LNCaP clone FGC (cell line): ENCODE measurements at regions not wholly inside any gene's neighbourhood (a gene's known extent, or its start where the extent isn't known, plus 50 kb on each side); places are given as distances from the start of the nearest gene placed in this dataset.

Source experiments
- DNase-seq: peaks from one replicate; pipeline ENCODE4 v3.0.0-alpha.2; 2011; ENCODE audit warnings: low read depth
- H3K4me3 ChIP-seq: 2 replicates; pipeline ENCODE4 v1.5.1; 2011; ENCODE audit warnings: mild to moderate bottlenecking, low read depth, low read length, control low read depth
- CTCF ChIP-seq: IDR thresholded peaks from 2 replicates; pipeline ENCODE4 v1.5.1; 2012; ENCODE audit warnings: mild to moderate bottlenecking; ENCODE audit not compliant: control insufficient read depth, insufficient read depth; ENCODE audit errors: extremely low read depth

DNA sequence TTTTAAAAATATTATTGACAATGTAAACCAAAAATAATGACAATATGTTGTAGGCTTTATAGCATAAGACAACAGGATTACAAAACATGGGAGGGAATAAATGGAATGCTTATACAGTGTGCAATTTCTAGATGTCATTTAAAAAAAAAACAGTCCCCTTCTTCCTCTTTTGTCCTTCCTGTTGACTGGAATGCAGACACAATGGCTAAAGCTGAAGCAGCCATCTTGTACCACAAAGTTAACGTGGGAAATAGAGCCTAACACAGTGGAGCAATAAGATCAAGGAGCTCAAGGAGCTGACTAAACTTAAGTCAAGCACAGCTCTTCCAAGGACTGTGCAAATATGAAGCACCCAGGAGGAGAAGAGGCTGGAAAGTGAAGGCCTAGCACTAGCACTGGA, 208.1 kb downstream of the ARHGAP12 start:
- H3K4me3 ChIP-seq: no peak overlapping the region
- TF ChIP-seq CTCF: no peak
- no peak for DNase-seq

DNA sequence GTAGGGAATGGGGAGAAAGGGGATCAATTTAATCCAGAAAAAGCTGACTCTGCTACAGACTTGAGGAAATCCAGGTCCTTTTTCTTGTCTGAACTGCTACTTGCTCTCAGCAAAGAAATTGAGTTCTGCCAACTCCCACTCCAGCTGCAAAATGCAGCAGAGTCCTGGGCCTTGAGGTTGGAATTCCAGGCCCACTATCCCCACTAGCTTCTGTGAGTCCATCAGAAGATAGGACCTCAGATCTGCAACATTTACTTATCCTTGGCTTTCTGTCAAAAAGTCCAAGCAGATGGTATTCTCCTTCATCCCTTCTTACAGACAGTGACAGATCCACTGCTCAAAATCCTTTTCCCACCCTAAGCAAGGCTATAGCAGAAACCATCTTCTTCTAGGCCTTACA, 219.2 kb downstream of the ARHGAP12 start:
- no peak for TF ChIP-seq CTCF
- no peak for DNase-seq
- H3K4me3 ChIP-seq: no peak overlapping the region

GRCh38 chr10:31709028-31709427, 219.6 kb downstream of the ARHGAP12 start:
- no peak for DNase-seq
- TF ChIP-seq CTCF: 0 out of 2 replicates have a peak, but pooled peaks have one; percentile 7
- no peak overlapping the region for H3K4me3 ChIP-seq

DNA sequence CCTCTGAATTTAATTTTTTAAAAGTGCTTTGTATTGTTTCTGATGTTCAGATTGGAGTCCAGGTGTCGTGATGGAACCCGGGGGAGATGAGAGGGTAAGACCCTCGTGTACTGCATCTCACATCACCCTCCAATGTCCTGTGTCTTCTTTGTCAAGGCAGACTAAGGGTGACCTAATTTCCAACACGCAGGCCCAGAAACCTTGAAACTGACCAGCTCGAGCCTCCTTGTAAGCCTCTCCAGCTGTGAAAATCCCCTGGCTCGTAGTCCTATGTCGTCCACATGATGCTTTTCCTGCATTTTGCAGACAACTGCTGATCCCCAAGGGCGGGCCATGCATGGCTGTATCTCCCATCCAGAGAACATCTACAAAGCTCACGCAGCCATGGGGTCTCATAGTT, 220.2 kb downstream of the ARHGAP12 start:
- H3K4me3 ChIP-seq: no peak overlapping the region
- no peak for DNase-seq
- TF ChIP-seq CTCF: no peak

- no peak overlapping the region for H3K4me3 ChIP-seq
- no peak for DNase-seq
- TF ChIP-seq CTCF: no peak
These were observed 220.6 kb downstream of the ARHGAP12 start for GRCh38 chr10:31708046-31708445.

DNA sequence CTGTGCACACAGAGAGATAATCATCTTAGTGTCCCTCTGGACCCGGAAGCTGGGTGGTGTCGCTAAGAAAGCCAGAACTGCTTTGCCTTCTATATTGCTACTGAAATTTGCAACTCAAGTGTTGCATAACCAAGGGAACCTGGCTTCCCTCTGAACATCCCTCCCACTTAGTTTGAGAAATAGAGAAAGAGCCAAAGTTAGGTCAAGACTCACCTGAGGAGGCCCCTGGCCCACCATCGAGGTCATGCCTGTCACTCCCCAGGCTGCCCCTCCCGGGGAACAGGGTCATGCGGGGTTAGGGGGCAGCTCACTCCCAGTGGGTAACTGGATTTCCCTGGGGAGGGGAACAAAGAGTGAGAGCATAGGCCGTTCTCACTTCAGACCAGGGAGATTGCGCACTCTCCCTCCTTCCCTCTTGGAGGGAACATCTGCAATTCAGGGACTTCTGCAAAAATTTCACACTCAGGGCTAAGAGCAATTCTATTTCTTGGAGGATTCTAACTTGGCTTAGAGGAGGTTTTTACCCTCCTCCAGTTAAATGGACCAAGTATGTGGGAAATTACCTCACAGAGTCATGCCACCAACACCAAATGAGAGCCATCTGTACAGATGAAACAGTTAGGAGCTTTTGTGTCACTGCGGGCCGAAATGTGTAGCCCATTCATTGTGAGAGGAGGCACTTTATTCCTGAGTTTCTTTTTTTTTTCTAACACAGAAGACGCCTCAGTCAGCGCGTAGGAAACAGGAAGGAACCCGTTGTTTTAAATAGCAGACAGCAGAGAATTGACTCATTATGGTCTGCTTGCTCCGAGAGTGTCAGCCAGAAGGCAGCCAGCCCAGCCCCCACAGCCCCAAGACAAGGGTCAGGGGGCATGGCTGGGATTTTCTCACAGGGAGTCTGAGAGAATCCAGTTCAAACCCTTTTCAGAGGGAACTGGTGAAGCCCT, 221.3 kb downstream of the ARHGAP12 start:
- no peak overlapping the region for H3K4me3 ChIP-seq
- DNase-seq: no peak
- no peak for TF ChIP-seq CTCF

DNA sequence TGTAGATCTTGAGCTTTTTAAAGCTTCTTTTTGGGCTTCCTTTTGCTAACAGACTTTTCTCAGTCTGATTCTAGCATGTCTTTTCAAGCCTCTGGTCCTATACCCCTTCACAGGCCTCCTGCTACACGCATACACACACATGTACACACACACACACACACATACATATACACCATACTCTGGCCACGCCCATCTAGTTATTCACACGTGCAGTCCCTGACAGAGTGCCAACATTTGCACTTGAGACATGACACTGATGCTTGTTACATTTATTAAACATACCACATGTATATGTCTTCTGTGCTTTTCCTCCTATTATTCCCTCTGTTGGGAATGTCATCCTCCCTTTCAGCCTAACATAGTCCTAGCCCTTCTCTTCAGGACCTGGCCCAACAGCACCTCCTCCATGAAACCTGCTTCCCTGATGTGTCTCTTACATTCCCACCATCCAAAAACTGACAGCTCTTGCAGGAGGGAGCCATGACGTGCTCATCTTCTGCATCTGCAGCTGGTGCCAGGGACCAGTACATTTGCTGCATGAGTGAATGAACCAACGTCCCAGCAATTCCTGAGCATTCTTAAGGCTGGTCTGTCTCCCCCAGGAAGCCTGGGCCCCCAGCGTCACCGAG, 222.1 kb downstream of the ARHGAP12 start:
- TF ChIP-seq CTCF: no peak
- no peak for DNase-seq
- H3K4me3 ChIP-seq: no peak overlapping the region
